A549 (cell line): ENCODE measurements at regions not wholly inside any gene's neighbourhood (a gene's known extent, or its start where the extent isn't known, plus 50 kb on each side); places are given as distances from the start of the nearest gene placed in this dataset.

Experiments used
- ATAC-seq, 2 experiments: fragments of 200-7000 bp in 1 of 2; fragments of >200 bp in 1 of 2; cut with Nextera tagmentation in 1 of 2; cut with Tn5 transposase in 1 of 2; 3 replicates each; pipeline versions ENCODE4 v1.8.0 to v1.9.1; 2018 to 2020; ENCODE audit warnings: mild to moderate bottlenecking in 1 of 2, moderate library complexity in 1 of 2
- CTCF ChIA-PET: fragments of 300-600 bp; sonication (Branson Sonifier 250); formaldehyde crosslinking; extraction: SDS; loops from one replicate; lab custom pipeline; 2021; ENCODE audit warnings: antibody characterized with exemption, inconsistent platforms; lab: Yijun Ruan, JAX
- POLR2A ChIA-PET: fragments of 350-600 bp; formaldehyde crosslinking; extraction: SDS; loops from one replicate; lab custom pipeline; 2021; ENCODE audit warnings: antibody characterized with exemption, inconsistent platforms; lab: Yijun Ruan, JAX
- DNase-seq, 2 experiments: peaks; one replicate each; pipeline versions ENCODE4 v3.0.0 to v3.0.0-alpha.2; 2011 to 2016; ENCODE audit warnings: low read depth in 1 of 2, low spot score in 1 of 2
- FAIRE-seq: peaks from 2 replicates; lab custom pipeline; 2011; peaks lifted over from hg19 to GRCh38; lab: Jason Lieb, UNC
- H3K27ac ChIP-seq, 2 experiments: fragments of >200 bp; sonication (Bioruptor Twin); formaldehyde crosslinking; 3 replicates each; pipeline ENCODE4 v1.5.1; 2016 to 2017
- H3K4me1 ChIP-seq: fragments of >200 bp; sonication (Bioruptor Twin); formaldehyde crosslinking; 3 replicates; pipeline ENCODE4 v1.6.1; 2016
- H3K4me2 ChIP-seq: fragments of >200 bp; sonication (Bioruptor Twin); formaldehyde crosslinking; 3 replicates; pipeline ENCODE4 v1.6.1; 2016
- H3K4me3 ChIP-seq: fragments of >200 bp; sonication (Bioruptor Twin); formaldehyde crosslinking; 3 replicates; pipeline ENCODE4 v1.5.1; 2016
- H3K9me3 ChIP-seq: fragments of >200 bp; sonication (Bioruptor Twin); formaldehyde crosslinking; 3 replicates; pipeline ENCODE4 v1.6.1; 2016
- BCL3 ChIP-seq: fragments of >200 bp; sonication (Bioruptor Twin); formaldehyde crosslinking; IDR thresholded peaks from 3 replicates; pipeline ENCODE4 v1.6.1; 2016
- BHLHE40 ChIP-seq: IDR thresholded peaks from 2 replicates; pipeline ENCODE4 v1.6.1; 2012; ENCODE audit warnings: low read depth, low read length, inconsistent platforms
- CBX2 ChIP-seq: fragments of 200-600 bp; sonication (generic); IDR thresholded peaks from 2 replicates; pipeline ENCODE4 v1.6.1; 2016; ENCODE audit warnings: low read depth, mild to moderate bottlenecking, borderline replicate concordance
- CEBPB ChIP-seq, 2 experiments: fragments of >200 bp in 1 of 2; sonication (Bioruptor Twin) in 1 of 2; formaldehyde crosslinking in 1 of 2; IDR thresholded peaks; 2 replicates each; pipeline ENCODE4 v1.6.1; 2012 to 2016
- EHF ChIP-seq: fragments of 250-450 bp; sonication (Bioruptor Pico); IDR thresholded peaks from 2 replicates; pipeline ENCODE4 v1.5.0; 2020; ENCODE audit warnings: mild to moderate bottlenecking
- ESRRA ChIP-seq: fragments of 150-350 bp; IDR thresholded peaks from 2 replicates; pipeline ENCODE4 v1.6.1; 2014; ENCODE audit warnings: mild to moderate bottlenecking, low read length, borderline replicate concordance
- FOSB ChIP-seq: fragments of 250-450 bp; sonication (Bioruptor Pico); IDR thresholded peaks from 2 replicates; pipeline ENCODE4 v1.5.0; 2020; ENCODE audit warnings: mild to moderate bottlenecking, moderate library complexity
- FOSL2 ChIP-seq, 2 experiments: fragments of 450-650 bp in 1 of 2; fragments of >200 bp in 1 of 2; sonication (Bioruptor Twin) in 1 of 2; formaldehyde crosslinking; IDR thresholded peaks; 2 replicates each; pipeline versions ENCODE4 v1.5.0 to v1.6.1; 2016 to 2020; ENCODE audit warnings: mild to moderate bottlenecking in 1 of 2, moderate library complexity in 1 of 2
- FOXS1 ChIP-seq: fragments of 250-450 bp; sonication (Bioruptor Pico); IDR thresholded peaks from 2 replicates; pipeline ENCODE4 v1.5.0; 2020; ENCODE audit warnings: mild to moderate bottlenecking, moderate library complexity
- GATA3 ChIP-seq: IDR thresholded peaks from 2 replicates; pipeline ENCODE4 v1.6.1; 2012; ENCODE audit warnings: borderline replicate concordance
- HES2 ChIP-seq: fragments of >200 bp; sonication (Bioruptor Twin); formaldehyde crosslinking; IDR thresholded peaks from 2 replicates; pipeline ENCODE4 v1.6.1; 2016
- HMGXB4 ChIP-seq: fragments of 250-450 bp; sonication (Bioruptor Pico); IDR thresholded peaks from 2 replicates; pipeline ENCODE4 v1.5.0; 2021; ENCODE audit warnings: mild to moderate bottlenecking, moderate library complexity, borderline replicate concordance
- HOXA7 ChIP-seq: fragments of 250-450 bp; sonication (Bioruptor Pico); IDR thresholded peaks from 2 replicates; pipeline ENCODE4 v1.5.0; 2020; ENCODE audit warnings: mild to moderate bottlenecking, moderate library complexity
- HOXB13 ChIP-seq: fragments of 250-450 bp; sonication (Bioruptor Pico); IDR thresholded peaks from 2 replicates; pipeline ENCODE4 v1.5.0; 2020; ENCODE audit warnings: low read depth, mild to moderate bottlenecking, moderate library complexity
- KDM1A ChIP-seq: fragments of 200-600 bp; sonication (generic); IDR thresholded peaks from 2 replicates; pipeline ENCODE4 v1.6.1; 2016; ENCODE audit warnings: low read depth, mild to moderate bottlenecking
- MAX ChIP-seq: IDR thresholded peaks from 2 replicates; pipeline ENCODE4 v1.6.1; 2012
- NR3C1 ChIP-seq: fragments of >200 bp; sonication (Bioruptor Twin); formaldehyde crosslinking; IDR thresholded peaks from 3 replicates; pipeline ENCODE4 v1.6.1; 2017
- PBX3 ChIP-seq: IDR thresholded peaks from 2 replicates; pipeline ENCODE4 v1.6.1; 2012
- POLR2AphosphoS2 ChIP-seq: conservative IDR thresholded peaks from 2 replicates; pipeline ENCODE4 v1.6.1; 2012; ENCODE audit warnings: low read length, improper control_type of control experiment, inconsistent platforms
- RARB ChIP-seq: fragments of 250-450 bp; sonication (Bioruptor Pico); IDR thresholded peaks from 2 replicates; pipeline ENCODE4 v1.8.0; 2021; ENCODE audit warnings: mild to moderate bottlenecking, moderate library complexity
- RCOR1 ChIP-seq: fragments of 150-350 bp; IDR thresholded peaks from 2 replicates; pipeline ENCODE4 v1.6.1; 2014; ENCODE audit warnings: antibody characterized with exemption, low read length, low read depth
- SMC3 ChIP-seq: fragments of >200 bp; sonication (Bioruptor Twin); formaldehyde crosslinking; IDR thresholded peaks from 3 replicates; pipeline ENCODE4 v1.6.1; 2018; ENCODE audit warnings: inconsistent platforms
- TFCP2L1 ChIP-seq: fragments of 250-450 bp; sonication (Bioruptor Pico); IDR thresholded peaks from 2 replicates; pipeline ENCODE4 v1.5.0; 2021; ENCODE audit warnings: mild to moderate bottlenecking
- TP53 ChIP-seq: fragments of 250-450 bp; sonication (Bioruptor Pico); IDR thresholded peaks from 2 replicates; pipeline ENCODE4 v1.5.0; 2021; ENCODE audit warnings: mild to moderate bottlenecking, moderate library complexity
- ZC3H11A ChIP-seq: fragments of 450-650 bp; IDR thresholded peaks from 2 replicates; pipeline ENCODE4 v1.6.1; 2014; ENCODE audit warnings: antibody characterized with exemption, mild to moderate bottlenecking
- ZSCAN20 ChIP-seq: fragments of 250-450 bp; sonication (Bioruptor Pico); IDR thresholded peaks from 2 replicates; pipeline ENCODE4 v1.8.0; 2022; ENCODE audit warnings: mild to moderate bottlenecking, moderate library complexity
- WGBS: methylation state at CpG from one replicate; pipeline ENCODE4 v1.1.6; 2017; ENCODE audit errors: missing lambda C conversion rate; 5-methylcytosine and 5-hydroxymethylcytosine counted together

GRCh38 chr22:26097840-26098239 lies 71.4 kb upstream of the SEZ6L start:
- ATAC-seq (no peak), FAIRE-seq (no peak), DNase-seq (no peak)
- ChIA-PET POLR2A (no interaction called here), CTCF (no interaction called here)
- Histone ChIP-seq H3K4me3 (no peak overlapping the region), H3K4me2 (no peak overlapping the region), H3K27ac (no peak overlapping the region), H3K9me3 (no peaks in the 10 kb centered on the region), H3K4me1 (no peaks in the 10 kb centered on the region)
- WGBS, result 0% methylated on average over 3 of the region's 3 CpGs
- TF ChIP-seq SMC3 (no peak), FOXS1 (no peak), HOXB13 (CRISPR knock-in tag) (no peak), POLR2AphosphoS2 (no peak), BCL3 (no peak), CEBPB (IDR thresholded peaks at IDR 0.05) (no peak), ESRRA (no peak), HOXA7 (CRISPR knock-in tag) (no peak), TP53 (no peak), ZC3H11A (no peak), HMGXB4 (CRISPR knock-in tag) (no peak), EHF (CRISPR knock-in tag) (no peak), HES2 (no peak), PBX3 (no peak), RCOR1 (no peak), CBX2 (no peak), MAX (no peak)

GRCh38 chr22:26103023-26103422 lies 66.2 kb upstream of the SEZ6L start:
- DNase-seq, result no peak
- TF ChIP-seq BHLHE40 (no peak), ZSCAN20 (no peak), BCL3 (no peak), GATA3 (no peak), CEBPB (IDR thresholded peaks at IDR 0.05) (no peak), RARB (CRISPR knock-in tag) (no peak), TFCP2L1 (CRISPR knock-in tag) (no peak), KDM1A (no peak), NR3C1 (no peak), FOSB (CRISPR knock-in tag) (no peak), FOSL2 (IDR thresholded peaks at IDR 0.05) (no peak), FOSL2 (CRISPR knock-in tag; IDR thresholded peaks at IDR 0.05) (no peak)
- no peak overlapping the region for H3K27ac ChIP-seq
- H3K9me3 ChIP-seq, result no peaks in the 10 kb centered on the region
- no peak for FAIRE-seq
- H3K4me2 ChIP-seq, result no peak overlapping the region
- no peak for ATAC-seq
- CTCF ChIA-PET, result interaction anchor here (1.1 kb wide), 1 partner anchor 17 kb away, joined by 3 read pairs; no protein-coding TSS in a partner anchor
- 12% methylated on average over 3 of the region's 3 CpGs for WGBS
- H3K4me1 ChIP-seq, result no peaks in the 10 kb centered on the region
- POLR2A ChIA-PET, result no interaction called here
- no peak overlapping the region for H3K4me3 ChIP-seq
